HepG2 (cell line): ENCODE measurements at regions not wholly inside any gene's neighbourhood (a gene's known extent, or its start where the extent isn't known, plus 50 kb on each side); places are given as distances from the start of the nearest gene placed in this dataset.

Source experiments
- AHDC1 ChIP-seq: sonication (generic); formaldehyde crosslinking; IDR thresholded peaks from 2 replicates; pipeline ENCODE4 v1.5.1; 2020; ENCODE audit warnings: mild to moderate bottlenecking, missing genetic modification reagents, borderline replicate concordance
- ATAD3A ChIP-seq: sonication (generic); formaldehyde crosslinking; IDR thresholded peaks from 2 replicates; pipeline ENCODE4 v1.4.0; 2020; ENCODE audit warnings: missing genetic modification reagents
- CBX5 ChIP-seq: sonication (generic); formaldehyde crosslinking; IDR thresholded peaks from 2 replicates; pipeline ENCODE4 v1.4.0; 2020; ENCODE audit warnings: missing genetic modification reagents, borderline replicate concordance
- CTCF ChIP-seq: sonication (generic); formaldehyde crosslinking; IDR thresholded peaks from 2 replicates; pipeline ENCODE4 v1.5.0; 2020; ENCODE audit warnings: mild to moderate bottlenecking, missing genetic modification reagents, moderate library complexity
- ETV6 ChIP-seq: sonication (generic); formaldehyde crosslinking; conservative IDR thresholded peaks from 2 replicates; pipeline ENCODE4 v1.4.0; 2020; ENCODE audit warnings: missing genetic modification reagents
- KLF16 ChIP-seq, 2 experiments: sonication (generic) in 1 of 2; formaldehyde crosslinking in 1 of 2; IDR thresholded peaks; 2 replicates each; pipeline versions ENCODE4 v1.6.1 to v1.8.0; 2016 to 2023; ENCODE audit warnings: missing genetic modification reagents in 2 of 2, missing compliant biosample characterization in 1 of 2
- KLF9 ChIP-seq: IDR thresholded peaks from 2 replicates; pipeline ENCODE4 v1.6.1; 2016; ENCODE audit warnings: low read depth
- MXD1 ChIP-seq: sonication (generic); formaldehyde crosslinking; IDR thresholded peaks from 2 replicates; pipeline ENCODE4 v1.4.0; 2020; ENCODE audit warnings: mild to moderate bottlenecking, missing genetic modification reagents
- NFRKB ChIP-seq: fragments of 450-650 bp; IDR thresholded peaks from 2 replicates; pipeline ENCODE4 v1.6.1; 2017
- PITX1 ChIP-seq: sonication (generic); formaldehyde crosslinking; IDR thresholded peaks from 2 replicates; pipeline ENCODE4 v1.5.1; 2020; ENCODE audit warnings: mild to moderate bottlenecking, missing genetic modification reagents
- RAD21 ChIP-seq: fragments of 450-650 bp; formaldehyde crosslinking; IDR thresholded peaks from 2 replicates; pipeline ENCODE4 v1.5.0; 2020; ENCODE audit warnings: mild to moderate bottlenecking
- SMC3 ChIP-seq: IDR thresholded peaks from 2 replicates; pipeline ENCODE4 v1.6.1; 2011; ENCODE audit warnings: low read length, improper control_type of control experiment
- YEATS2 ChIP-seq: sonication (generic); formaldehyde crosslinking; IDR thresholded peaks from 2 replicates; pipeline ENCODE4 v1.4.0; 2020; ENCODE audit warnings: missing genetic modification reagents, borderline replicate concordance
- ZFP36L1 ChIP-seq: sonication (generic); formaldehyde crosslinking; IDR thresholded peaks from 2 replicates; pipeline ENCODE4 v1.8.0; 2022; ENCODE audit warnings: mild to moderate bottlenecking, missing genetic modification reagents, moderate library complexity
- ZNF670 ChIP-seq: sonication (generic); formaldehyde crosslinking; IDR thresholded peaks from 2 replicates; pipeline ENCODE4 v1.8.0; 2022; ENCODE audit warnings: mild to moderate bottlenecking, missing genetic modification reagents, borderline replicate concordance
- ZNF879 ChIP-seq: sonication (generic); formaldehyde crosslinking; IDR thresholded peaks from 2 replicates; pipeline ENCODE4 v1.8.1; 2023; ENCODE audit warnings: missing genetic modification reagents
- TF ChIP-seq, protein P1 (sequence below): sonication (generic); formaldehyde crosslinking; IDR thresholded peaks from 2 replicates; pipeline ENCODE4 v1.5.0; 2020; ENCODE audit warnings: mild to moderate bottlenecking, missing genetic modification reagents, borderline replicate concordance

GRCh38 chr7:65307651-65308299 is 65.9 kb upstream of the ZNF92 start (continued):
- TF ChIP-seq AHDC1 (no peak), KLF16 (CRISPR knock-in tag; IDR thresholded peaks at IDR 0.05) (no peak), CBX5 (CRISPR knock-in tag) (no peak), RAD21 (CRISPR knock-in tag) (peak; percentile 85), ATAD3A (CRISPR knock-in tag) (no peak), KLF9 (CRISPR knock-in tag) (no peak), NFRKB (no peak), ZFP36L1 (no peak), ZNF879 (CRISPR knock-in tag) (no peak), ETV6 (CRISPR knock-in tag) (no peak), ZNF670 (CRISPR knock-in tag) (no peak), PITX1 (CRISPR knock-in tag) (peak; percentile 50; the same call in 1 of the 2 replicates), MXD1 (CRISPR knock-in tag) (no peak), SMC3 (peak; percentile 93), CTCF (CRISPR knock-in tag) (peak; percentile 91), YEATS2 (peak; percentile 40; the same call in 1 of the 2 replicates)
- TF ChIP-seq, protein P1, sequence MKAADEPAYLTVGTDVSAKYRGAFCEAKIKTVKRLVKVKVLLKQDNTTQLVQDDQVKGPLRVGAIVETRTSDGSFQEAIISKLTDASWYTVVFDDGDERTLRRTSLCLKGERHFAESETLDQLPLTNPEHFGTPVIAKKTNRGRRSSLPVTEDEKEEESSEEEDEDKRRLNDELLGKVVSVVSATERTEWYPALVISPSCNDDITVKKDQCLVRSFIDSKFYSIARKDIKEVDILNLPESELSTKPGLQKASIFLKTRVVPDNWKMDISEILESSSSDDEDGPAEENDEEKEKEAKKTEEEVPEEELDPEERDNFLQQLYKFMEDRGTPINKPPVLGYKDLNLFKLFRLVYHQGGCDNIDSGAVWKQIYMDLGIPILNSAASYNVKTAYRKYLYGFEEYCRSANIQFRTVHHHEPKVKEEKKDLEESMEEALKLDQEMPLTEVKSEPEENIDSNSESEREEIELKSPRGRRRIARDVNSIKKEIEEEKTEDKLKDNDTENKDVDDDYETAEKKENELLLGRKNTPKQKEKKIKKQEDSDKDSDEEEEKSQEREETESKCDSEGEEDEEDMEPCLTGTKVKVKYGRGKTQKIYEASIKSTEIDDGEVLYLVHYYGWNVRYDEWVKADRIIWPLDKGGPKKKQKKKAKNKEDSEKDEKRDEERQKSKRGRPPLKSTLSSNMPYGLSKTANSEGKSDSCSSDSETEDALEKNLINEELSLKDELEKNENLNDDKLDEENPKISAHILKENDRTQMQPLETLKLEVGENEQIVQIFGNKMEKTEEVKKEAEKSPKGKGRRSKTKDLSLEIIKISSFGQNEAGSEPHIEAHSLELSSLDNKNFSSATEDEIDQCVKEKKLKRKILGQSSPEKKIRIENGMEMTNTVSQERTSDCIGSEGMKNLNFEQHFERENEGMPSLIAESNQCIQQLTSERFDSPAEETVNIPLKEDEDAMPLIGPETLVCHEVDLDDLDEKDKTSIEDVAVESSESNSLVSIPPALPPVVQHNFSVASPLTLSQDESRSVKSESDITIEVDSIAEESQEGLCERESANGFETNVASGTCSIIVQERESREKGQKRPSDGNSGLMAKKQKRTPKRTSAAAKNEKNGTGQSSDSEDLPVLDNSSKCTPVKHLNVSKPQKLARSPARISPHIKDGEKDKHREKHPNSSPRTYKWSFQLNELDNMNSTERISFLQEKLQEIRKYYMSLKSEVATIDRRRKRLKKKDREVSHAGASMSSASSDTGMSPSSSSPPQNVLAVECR (CRISPR knock-in tag) = peak; percentile 24; the same call in 1 of the 2 replicates
